ENCODE measurements at regions not wholly inside any gene's neighbourhood (a gene's known extent, or its start where the extent isn't known, plus 50 kb on each side); places are given as distances from the start of the nearest gene placed in this dataset.
"Not testable (repeated sequence)": the region's sequence is repeated elsewhere in the genome, so short reads cannot be mapped to it uniquely, and the experiment has no call there.

GRCh38 chr14:105762262-105762661, 235.9 kb downstream of the TMEM121 start:
- intact Hi-C loops (cut with micrococcal nuclease); CTCF ChIA-PET; H3K27ac Mint-ChIP-seq; H3K27me3 Mint-ChIP-seq; POLR2A ChIA-PET; H3K9me3 Mint-ChIP-seq; H3K4me1 Mint-ChIP-seq (ENCODE audit: low read depth); H3K4me3 Mint-ChIP-seq; DNase-seq; H3K36me3 Mint-ChIP-seq: not testable (repeated sequence)

- H3K27me3 Mint-ChIP-seq; H3K36me3 Mint-ChIP-seq; H3K27ac Mint-ChIP-seq; H3K4me1 Mint-ChIP-seq (ENCODE audit: low read depth); H3K9me3 Mint-ChIP-seq; POLR2A ChIA-PET; DNase-seq; H3K4me3 Mint-ChIP-seq; CTCF ChIA-PET; intact Hi-C loops (cut with micrococcal nuclease): not testable (repeated sequence)
These were observed 238.0 kb downstream of the TMEM121 start for GRCh38 chr14:105764254-105764901.

GRCh38 chr14:105765072-105765825, 238.9 kb downstream of the TMEM121 start:
- H3K36me3 Mint-ChIP-seq; DNase-seq; H3K9me3 Mint-ChIP-seq; H3K27ac Mint-ChIP-seq; H3K4me3 Mint-ChIP-seq; POLR2A ChIA-PET; intact Hi-C loops (cut with micrococcal nuclease); CTCF ChIA-PET; H3K27me3 Mint-ChIP-seq; H3K4me1 Mint-ChIP-seq (ENCODE audit: low read depth): not testable (repeated sequence)

GRCh38 chr14:105765893-105766614, 239.7 kb downstream of the TMEM121 start:
- Mint-ChIP-seq H3K4me1 (ENCODE audit: low read depth) (no peaks in the 10 kb centered on the region), H3K27ac (no peak overlapping the region), H3K9me3 (no peaks in the 10 kb centered on the region), H3K4me3 (no peak overlapping the region), H3K36me3 (no peaks in the 10 kb centered on the region), H3K27me3 (peaks cover 5% of the 10 kb centered on the region)
- CTCF ChIA-PET = no interaction called here
- intact Hi-C loops (cut with micrococcal nuclease) = no loop called here
- POLR2A ChIA-PET = no interaction called here
- no peak for DNase-seq

GRCh38 chr14:105767315-105767714, 240.9 kb downstream of the TMEM121 start:
- intact Hi-C loops (cut with micrococcal nuclease) = no loop called here
- Mint-ChIP-seq H3K9me3 (no peaks in the 10 kb centered on the region), H3K36me3 (no peaks in the 10 kb centered on the region), H3K4me1 (ENCODE audit: low read depth) (no peaks in the 10 kb centered on the region), H3K27ac (no peak overlapping the region), H3K27me3 (no peaks in the 10 kb centered on the region), H3K4me3 (no peak overlapping the region)
- ChIA-PET POLR2A (no interaction called here), CTCF (no interaction called here)
- no peak for DNase-seq

GRCh38 chr14:105768039-105768438, 241.7 kb downstream of the TMEM121 start:
- H3K36me3 Mint-ChIP-seq; H3K27ac Mint-ChIP-seq; intact Hi-C loops (cut with micrococcal nuclease); H3K4me3 Mint-ChIP-seq; CTCF ChIA-PET; H3K4me1 Mint-ChIP-seq (ENCODE audit: low read depth); POLR2A ChIA-PET; DNase-seq; H3K27me3 Mint-ChIP-seq; H3K9me3 Mint-ChIP-seq: not testable (repeated sequence)

GRCh38 chr14:105769061-105769730, 242.8 kb downstream of the TMEM121 start:
- H3K27me3 Mint-ChIP-seq, DNase-seq: not testable (repeated sequence)

GRCh38 chr14:105770619-105771216, 244.3 kb downstream of the TMEM121 start:
- POLR2A ChIA-PET; CTCF ChIA-PET; H3K9me3 Mint-ChIP-seq; H3K4me1 Mint-ChIP-seq (ENCODE audit: low read depth); H3K36me3 Mint-ChIP-seq; H3K27me3 Mint-ChIP-seq; DNase-seq; H3K4me3 Mint-ChIP-seq; H3K27ac Mint-ChIP-seq; intact Hi-C loops (cut with micrococcal nuclease): not testable (repeated sequence)

More at GRCh38 chr14:105769061-105769730, 242.8 kb downstream of the TMEM121 start:
- POLR2A ChIA-PET; H3K4me3 Mint-ChIP-seq; H3K27ac Mint-ChIP-seq; H3K9me3 Mint-ChIP-seq; CTCF ChIA-PET; H3K4me1 Mint-ChIP-seq (ENCODE audit: low read depth); H3K36me3 Mint-ChIP-seq; intact Hi-C loops (cut with micrococcal nuclease): not testable (repeated sequence)

GRCh38 chr14:105771261-105772226, 245.2 kb downstream of the TMEM121 start:
- DNase-seq; H3K27ac Mint-ChIP-seq; H3K27me3 Mint-ChIP-seq; H3K4me3 Mint-ChIP-seq; H3K36me3 Mint-ChIP-seq; intact Hi-C loops (cut with micrococcal nuclease); H3K4me1 Mint-ChIP-seq (ENCODE audit: low read depth); H3K9me3 Mint-ChIP-seq; POLR2A ChIA-PET; CTCF ChIA-PET: not testable (repeated sequence)

GRCh38 chr14:105772710-105773250, 246.4 kb downstream of the TMEM121 start:
- H3K4me1 Mint-ChIP-seq (ENCODE audit: low read depth); H3K36me3 Mint-ChIP-seq; CTCF ChIA-PET; H3K4me3 Mint-ChIP-seq; intact Hi-C loops (cut with micrococcal nuclease); POLR2A ChIA-PET; DNase-seq; H3K27me3 Mint-ChIP-seq; H3K27ac Mint-ChIP-seq; H3K9me3 Mint-ChIP-seq: not testable (repeated sequence)

- Mint-ChIP-seq H3K4me3 (no peak overlapping the region), H3K9me3 (peaks cover 6% of the 10 kb centered on the region), H3K4me1 (ENCODE audit: low read depth) (peaks cover 2% of the 10 kb centered on the region), H3K27me3 (peaks cover 6% of the 10 kb centered on the region), H3K36me3 (no peaks in the 10 kb centered on the region), H3K27ac (no peak overlapping the region)
- DNase-seq = no peak
- intact Hi-C loops (cut with micrococcal nuclease) = no loop called here
- CTCF ChIA-PET = no interaction called here
- POLR2A ChIA-PET = no interaction called here
These were observed 247.2 kb downstream of the TMEM121 start for GRCh38 chr14:105773584-105773983.

All from activated CD4-positive, alpha-beta memory T cell treated with anti-CD3 and anti-CD28 coated beads for 36 hours (primary cell).